ENCODE measurements at regions not wholly inside any gene's neighbourhood (a gene's known extent, or its start where the extent isn't known, plus 50 kb on each side); places are given as distances from the start of the nearest gene placed in this dataset.

GRCh38 chr9:95670122-95670521, 153.4 kb upstream of the PTCH1 start:
- DNase-seq (ENCODE audit: low read depth): no peak

- DNase-seq (ENCODE audit: low read depth): no peak
Observed at GRCh38 chr9:95669253-95669652, 152.5 kb upstream of the PTCH1 start.

DNA sequence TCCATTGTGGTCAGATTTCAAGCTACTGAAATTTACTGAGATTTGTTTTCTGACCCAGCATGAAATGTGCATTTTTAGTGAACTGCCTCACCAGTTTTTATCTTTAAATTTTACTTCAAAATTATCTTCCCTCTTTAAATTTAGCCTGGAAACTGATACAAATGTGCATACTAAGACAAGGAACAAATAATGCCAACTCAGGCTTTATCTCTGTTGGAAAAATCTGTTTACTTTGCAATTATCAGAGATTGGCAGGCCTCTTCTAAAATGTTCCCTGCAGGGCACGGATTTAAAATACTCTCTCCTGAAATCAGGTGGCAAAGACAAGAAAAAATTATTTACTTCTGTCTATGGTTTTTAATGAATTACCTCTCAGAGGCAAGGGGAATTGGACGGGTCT, 151.0 kb upstream of the PTCH1 start:
- DNase-seq (ENCODE audit: low read depth): no peak

GRCh38 chr9:95666785-95667155, 150.0 kb upstream of the PTCH1 start:
- DNase-seq (ENCODE audit: low read depth): no peak

DNA sequence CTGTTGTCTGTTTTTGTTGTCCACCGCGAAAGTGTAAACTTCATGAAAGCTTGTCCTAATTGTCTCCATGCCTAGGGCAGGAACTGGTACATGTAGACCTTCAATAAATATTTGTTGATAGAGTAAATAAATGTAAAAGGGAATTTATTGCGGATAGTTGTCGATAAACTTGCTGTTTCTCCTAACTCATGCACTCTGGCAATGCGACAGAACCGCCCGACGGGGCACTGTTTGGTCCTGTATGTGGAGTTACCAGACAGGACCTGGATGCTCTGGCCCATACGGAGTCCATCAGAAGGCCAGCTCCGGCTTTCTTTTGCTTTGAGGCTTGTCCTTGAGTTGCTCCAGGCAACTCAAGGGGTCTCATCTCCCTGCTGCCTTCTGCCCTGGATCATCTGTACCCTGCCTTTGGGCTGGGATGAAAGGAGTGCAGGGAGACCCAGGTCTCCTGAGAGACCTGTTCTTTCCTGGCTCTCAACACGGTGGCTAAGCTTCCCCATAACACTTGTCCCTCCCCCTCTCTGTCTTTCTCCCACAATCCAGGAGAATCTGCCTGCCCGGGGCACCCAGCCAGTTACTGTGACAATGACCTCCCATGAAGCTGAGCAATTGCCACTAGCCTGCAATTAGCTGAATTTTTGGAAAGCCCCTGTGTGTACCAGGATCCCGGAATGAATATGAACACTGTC, 149.5 kb upstream of the PTCH1 start:
- DNase-seq (ENCODE audit: low read depth): no peak

GRCh38 chr9:95653246-95653645, 136.5 kb upstream of the PTCH1 start:
- peak; percentile 18 for DNase-seq (ENCODE audit: low read depth)

DNA sequence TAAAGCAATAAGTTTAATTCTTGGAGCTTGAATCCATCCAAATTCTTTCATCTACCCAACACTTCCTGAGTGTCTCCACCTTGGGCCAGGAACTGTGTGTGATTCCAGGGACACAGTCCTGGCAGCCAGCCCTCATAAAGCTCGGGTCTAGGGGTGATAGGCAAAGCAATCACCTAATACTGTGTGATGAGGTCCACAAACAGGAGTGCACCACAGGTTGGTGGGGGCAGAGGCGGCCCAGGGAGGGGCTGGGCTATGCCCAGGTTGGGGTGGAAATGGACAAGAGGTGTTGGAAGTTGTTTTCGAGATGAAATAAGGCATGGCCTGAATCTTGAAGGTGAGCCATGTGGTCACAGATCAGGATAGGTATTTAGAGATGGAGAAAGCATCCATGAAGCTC, 133.9 kb upstream of the PTCH1 start:
- DNase-seq (ENCODE audit: low read depth): no peak

DNA sequence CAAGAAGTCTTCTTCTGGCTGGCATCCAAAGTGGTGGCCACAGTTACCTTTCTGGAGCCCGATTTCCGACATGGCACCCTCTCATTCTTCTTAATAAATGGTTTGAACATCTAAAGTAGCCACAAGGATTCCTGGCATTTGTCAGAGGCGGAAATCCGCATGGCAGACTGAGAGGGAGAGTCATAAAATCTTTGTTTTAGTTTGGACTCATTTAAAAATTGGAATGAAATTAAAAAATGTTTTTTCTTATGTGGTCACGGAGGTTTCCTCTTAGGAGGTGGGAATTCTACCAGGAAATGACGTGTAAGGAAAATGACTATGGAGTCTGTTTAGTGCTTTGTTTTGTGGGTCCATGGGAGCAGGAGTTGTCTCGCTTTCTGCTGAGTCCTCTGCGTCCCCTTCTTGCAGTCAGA, 133.0 kb upstream of the PTCH1 start:
- DNase-seq (ENCODE audit: low read depth): no peak

DNA sequence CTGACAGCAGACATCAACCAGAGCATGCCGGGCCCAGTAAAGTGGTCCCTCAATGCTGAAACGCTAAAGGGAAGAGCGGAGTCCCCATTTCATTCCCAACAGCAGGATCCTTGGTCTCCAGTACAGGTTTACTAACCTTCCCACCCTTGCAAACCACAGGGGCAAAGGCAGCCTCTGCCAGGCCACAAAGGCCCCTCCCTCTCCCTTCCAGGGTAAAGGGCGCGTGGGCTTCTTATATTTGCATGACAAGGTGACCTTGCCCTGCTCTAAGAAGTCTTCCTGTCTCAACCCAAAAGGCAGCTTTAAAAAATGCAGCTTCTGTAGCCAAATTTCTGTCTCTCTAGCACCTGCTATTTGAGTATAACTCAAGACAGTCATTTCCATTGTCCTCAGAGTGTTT, 131.5 kb upstream of the PTCH1 start:
- DNase-seq (ENCODE audit: low read depth): no peak

GRCh38 chr9:95645992-95646391, 129.2 kb upstream of the PTCH1 start:
- DNase-seq (ENCODE audit: low read depth): peak; percentile 34

- no peak for DNase-seq (ENCODE audit: low read depth)
Observed at GRCh38 chr9:95645579-95645978, 128.8 kb upstream of the PTCH1 start.

GRCh38 chr9:95644377-95644776, 127.6 kb upstream of the PTCH1 start:
- peak; percentile 2 for DNase-seq (ENCODE audit: low read depth)

GRCh38 chr9:95643619-95644018, 126.8 kb upstream of the PTCH1 start:
- no peak for DNase-seq (ENCODE audit: low read depth)

GRCh38 chr9:95642189-95642588, 125.4 kb upstream of the PTCH1 start:
- no peak for DNase-seq (ENCODE audit: low read depth)

DNA sequence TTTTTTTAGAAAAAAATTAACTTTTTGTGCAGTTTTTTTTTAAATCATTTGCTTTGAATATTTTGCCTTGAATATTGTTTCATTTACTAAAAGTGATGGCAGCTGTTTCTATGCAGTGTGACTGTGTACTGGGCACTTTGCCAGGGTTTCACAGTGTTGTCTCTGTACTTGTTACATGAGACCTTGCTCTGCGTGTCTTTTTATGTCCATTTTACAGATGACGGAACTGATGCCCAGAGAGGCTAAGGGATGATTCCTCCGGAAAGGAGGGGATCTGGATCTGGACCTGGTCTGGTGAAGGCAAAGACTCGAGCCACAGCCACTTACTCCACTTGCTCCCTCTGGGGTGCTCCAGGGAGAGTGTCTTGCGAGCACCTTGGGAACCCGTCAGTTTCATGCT, 124.8 kb upstream of the PTCH1 start:
- peak; percentile 7 for DNase-seq (ENCODE audit: low read depth)

GRCh38 chr9:95640336-95640735, 123.6 kb upstream of the PTCH1 start:
- no peak for DNase-seq (ENCODE audit: low read depth)

GRCh38 chr9:95635986-95636671, 119.4 kb upstream of the PTCH1 start:
- peak; percentile 5 for DNase-seq (ENCODE audit: low read depth)

DNA sequence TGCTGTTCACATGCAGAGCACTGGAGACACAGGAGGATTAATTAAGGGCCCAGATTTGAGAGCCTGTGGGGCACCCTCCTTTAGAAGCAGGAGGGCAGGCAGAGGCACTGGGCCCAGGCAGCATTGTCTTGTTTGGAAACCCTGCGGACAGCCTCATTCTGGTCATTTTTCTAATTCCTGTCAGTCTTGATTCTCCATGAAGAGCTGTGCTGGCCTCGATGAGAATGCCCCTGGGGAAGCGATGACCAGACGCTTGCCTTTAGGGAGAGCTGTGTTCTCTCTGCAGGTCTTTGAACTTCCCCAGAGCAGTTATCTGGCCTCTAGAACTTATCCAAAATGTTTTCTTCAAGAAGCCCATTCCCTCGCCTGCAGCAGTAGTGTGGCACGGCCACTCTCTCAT, 117.8 kb upstream of the PTCH1 start:
- DNase-seq (ENCODE audit: low read depth): no peak

GRCh38 chr9:95634114-95634513, 117.3 kb upstream of the PTCH1 start:
- DNase-seq (ENCODE audit: low read depth): no peak

DNA sequence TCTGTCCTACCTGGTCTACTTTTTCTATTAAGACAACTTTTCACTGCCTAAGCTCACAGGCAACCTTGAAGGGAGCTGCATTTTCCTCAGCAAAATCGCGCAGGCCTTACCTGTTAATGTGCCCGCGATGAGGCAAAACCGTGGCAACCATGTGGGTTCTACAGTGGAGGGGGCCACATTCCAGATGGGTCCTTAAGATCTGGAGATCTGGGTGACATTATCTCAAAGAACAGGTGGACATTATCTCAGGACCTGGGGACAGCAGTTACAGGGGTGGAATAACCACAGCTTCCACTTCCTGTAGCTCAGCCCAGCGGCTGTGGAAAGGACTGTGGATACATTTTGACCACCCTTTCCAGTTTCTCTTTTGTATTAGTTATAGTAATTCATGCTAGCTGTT, 112.8 kb upstream of the PTCH1 start:
- no peak for DNase-seq (ENCODE audit: low read depth)

- DNase-seq (ENCODE audit: low read depth): peak; percentile 66
Observed at GRCh38 chr9:95627802-95628201, 111.0 kb upstream of the PTCH1 start.

- peak; percentile 9 for DNase-seq (ENCODE audit: low read depth)
Observed at GRCh38 chr9:95626885-95627558, 110.3 kb upstream of the PTCH1 start.

GRCh38 chr9:95626341-95626740, 109.6 kb upstream of the PTCH1 start:
- no peak for DNase-seq (ENCODE audit: low read depth)
